ENCODE measurements at regions not wholly inside any gene's neighbourhood (a gene's known extent, or its start where the extent isn't known, plus 50 kb on each side); places are given as distances from the start of the nearest gene placed in this dataset.

- TF ChIP-seq TAF1 (IDR thresholded peaks at IDR 0.05; ENCODE audit: borderline replicate concordance, low read depth, low read length) (no peak), FOXJ3 (CRISPR knock-in tag; IDR thresholded peaks at IDR 0.05) (no peak), CTCF (IDR thresholded peaks at IDR 0.05) (no peak), FOXM1 (IDR thresholded peaks at IDR 0.05; ENCODE audit: low read depth) (no peak), NRF1 (IDR thresholded peaks at IDR 0.05; ENCODE audit: low read depth, low read length) (no peak), USF1 (IDR thresholded peaks at IDR 0.05; ENCODE audit: borderline replicate concordance, low read depth) (no peak), RFX5 (IDR thresholded peaks at IDR 0.05; ENCODE audit: low read length) (no peak), RCOR1 (IDR thresholded peaks at IDR 0.05; ENCODE audit: low read length) (no peak), REST (IDR thresholded peaks at IDR 0.05; ENCODE audit: low read depth, low read length) (no peak), EZH2phosphoT487 (IDR thresholded peaks at IDR 0.05; ENCODE audit: borderline replicate concordance, low read depth) (no peak), RAD21 (IDR thresholded peaks at IDR 0.05; ENCODE audit: low read length) (no peak), MEF2A (IDR thresholded peaks at IDR 0.05; ENCODE audit: borderline replicate concordance, low read depth) (no peak), POLR2AphosphoS5 (IDR thresholded peaks at IDR 0.05; ENCODE audit: low read depth, low read length) (no peak)
Measured at GRCh38 chr4:27149541-27150212, 289.0 kb downstream of the STIM2 start.

All from SK-N-SH (cell line).